ENCODE measurements at regions not wholly inside any gene's neighbourhood (a gene's known extent, or its start where the extent isn't known, plus 50 kb on each side); places are given as distances from the start of the nearest gene placed in this dataset.

GRCh38 chr21:30981403-30981802 lies 56.9 kb downstream of the KRTAP19-8 start:
- H3K23me2 ChIP-seq (ENCODE audit: low read depth, low read length), result no peaks in the 10 kb centered on the region
- FAIRE-seq, result no peak
- DNase-seq (ENCODE audit: low read depth in 1 of 2, low spot score in 2 of 2), result no peak
- H4K20me1 ChIP-seq (replicated peaks in 1 of 2; ENCODE audit: control insufficient read depth in 1 of 2, insufficient read depth in 2 of 2, low read length in 2 of 2), result no peaks in the 10 kb centered on the region
- H2BK15ac ChIP-seq (ENCODE audit: low read length), result no peak overlapping the region
- no peaks in the 10 kb centered on the region for H3K36me3 ChIP-seq (ENCODE audit: control insufficient read depth in 2 of 4, insufficient read depth in 4 of 4, low read length in 3 of 4)
- no peaks in the 10 kb centered on the region for H3K4me1 ChIP-seq (replicated peaks in 1 of 4; ENCODE audit: control insufficient read depth in 3 of 4, insufficient read depth in 4 of 4, low read length in 3 of 4)
- ChIA-PET CTCF (ENCODE audit: partially characterized antibody) (interaction anchor here (1.2 to 1.7 kb wide), 3 partner anchors 17 to 150 kb away, joined by 3 to 5 read pairs (median 3); no protein-coding TSS in a partner anchor), POLR2A (ENCODE audit: partially characterized antibody) (no interaction called here)
- H3K4ac ChIP-seq (replicated peaks; ENCODE audit: insufficient read length, low read depth, low read length), result no peak overlapping the region
- H4K5ac ChIP-seq (ENCODE audit: insufficient read length, low read depth, low read length), result no peak overlapping the region
- TF ChIP-seq JUN (IDR thresholded peaks at IDR 0.05; ENCODE audit: low read depth, low read length) (no peak), RBBP5 (IDR thresholded peaks at IDR 0.05; ENCODE audit: borderline replicate concordance, low read depth, low read length) (no peak), CEBPB (IDR thresholded peaks at IDR 0.05; ENCODE audit: low read depth, low read length) (no peak), ASH2L (IDR thresholded peaks at IDR 0.05; ENCODE audit: low read length) (no peak), NANOG (IDR thresholded peaks at IDR 0.05; ENCODE audit: insufficient read depth, low read depth, low read length, poor library complexity, severe bottlenecking) (no peak), CHD1 (IDR thresholded peaks at IDR 0.05; ENCODE audit: low read depth, low read length) (no peak), CREB1 (IDR thresholded peaks at IDR 0.05) (no peak), HDAC2 (IDR thresholded peaks at IDR 0.05; ENCODE audit: borderline replicate concordance in 1 of 2, low read depth in 2 of 2, low read length in 2 of 2) (no peak), GABPA (IDR thresholded peaks at IDR 0.05; ENCODE audit: borderline replicate concordance, insufficient read depth, low read length) (no peak), TCF12 (IDR thresholded peaks at IDR 0.05; ENCODE audit: low read depth, low read length) (no peak), SIRT6 (IDR thresholded peaks at IDR 0.05; ENCODE audit: low read length) (no peak), TAF7 (optimal IDR thresholded peaks at IDR 0.05; ENCODE audit: borderline replicate concordance, low read depth, low read length) (no peak), JUND (IDR thresholded peaks at IDR 0.05; ENCODE audit: low read length) (no peak)
- TF ChIP-seq, protein P1, sequence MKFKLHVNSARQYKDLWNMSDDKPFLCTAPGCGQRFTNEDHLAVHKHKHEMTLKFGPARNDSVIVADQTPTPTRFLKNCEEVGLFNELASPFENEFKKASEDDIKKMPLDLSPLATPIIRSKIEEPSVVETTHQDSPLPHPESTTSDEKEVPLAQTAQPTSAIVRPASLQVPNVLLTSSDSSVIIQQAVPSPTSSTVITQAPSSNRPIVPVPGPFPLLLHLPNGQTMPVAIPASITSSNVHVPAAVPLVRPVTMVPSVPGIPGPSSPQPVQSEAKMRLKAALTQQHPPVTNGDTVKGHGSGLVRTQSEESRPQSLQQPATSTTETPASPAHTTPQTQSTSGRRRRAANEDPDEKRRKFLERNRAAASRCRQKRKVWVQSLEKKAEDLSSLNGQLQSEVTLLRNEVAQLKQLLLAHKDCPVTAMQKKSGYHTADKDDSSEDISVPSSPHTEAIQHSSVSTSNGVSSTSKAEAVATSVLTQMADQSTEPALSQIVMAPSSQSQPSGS (IDR thresholded peaks at IDR 0.05; ENCODE audit: low read length), result no peak
- H2BK120ac ChIP-seq (replicated peaks; ENCODE audit: low read depth, low read length), result no peak overlapping the region
- no peak overlapping the region for H2AFZ ChIP-seq (ENCODE audit: low read length)
- no peak overlapping the region for H3K23ac ChIP-seq (ENCODE audit: insufficient read length)
- no peak overlapping the region for H2BK5ac ChIP-seq (ENCODE audit: low read depth, low read length)
- no peak overlapping the region for H3K14ac ChIP-seq (ENCODE audit: insufficient read length)
- no peaks in the 10 kb centered on the region for H3K27me3 ChIP-seq (replicated peaks in 1 of 4; ENCODE audit: control insufficient read depth in 3 of 4, extremely low read depth in 1 of 4, insufficient read depth in 3 of 4, low read length in 3 of 4)
- H3K27ac ChIP-seq (ENCODE audit: low read depth, low read length), result no peak overlapping the region
- H3K18ac ChIP-seq (ENCODE audit: extremely low read depth, low read length), result no peak overlapping the region
- H3K4me3 ChIP-seq (ENCODE audit: extremely low read depth in 1 of 4, insufficient read depth in 2 of 4, low read depth in 3 of 4, low read length in 4 of 4), result no peak overlapping the region
- H3K56ac ChIP-seq (replicated peaks; ENCODE audit: insufficient read length, low read depth, low read length), result no peak overlapping the region
- H3K79me2 ChIP-seq (ENCODE audit: control insufficient read depth in 1 of 2, insufficient read depth in 2 of 2, low read length in 2 of 2), result no peaks in the 10 kb centered on the region
- H2BK12ac ChIP-seq (ENCODE audit: low read depth, low read length), result no peak overlapping the region
- H4K8ac ChIP-seq (ENCODE audit: extremely low read depth, insufficient read depth, low read length), result no peak overlapping the region
- H2BK20ac ChIP-seq (ENCODE audit: low read length), result no peak overlapping the region
- H3K79me1 ChIP-seq (ENCODE audit: low read depth, low read length), result no peaks in the 10 kb centered on the region
- no peaks in the 10 kb centered on the region for H3K9me3 ChIP-seq (ENCODE audit: insufficient read depth in 2 of 2, low read depth in 1 of 2, low read length in 1 of 2)
- H2AK5ac ChIP-seq (ENCODE audit: low read depth, low read length), result no peak overlapping the region
- H3K4me2 ChIP-seq (ENCODE audit: insufficient read depth in 1 of 2, low read depth in 2 of 2, low read length in 2 of 2), result no peak overlapping the region
- no peak overlapping the region for H3K9ac ChIP-seq (replicated peaks in 1 of 4; ENCODE audit: extremely low read depth in 1 of 4, low read depth in 3 of 4, low read length in 3 of 4)
- H4K91ac ChIP-seq (replicated peaks; ENCODE audit: insufficient read length, low read length), result no peak overlapping the region
- WGBS, 2 experiments (ENCODE audit: extremely low coverage in 1 of 2, insufficient coverage in 1 of 2, insufficient read length in 1 of 2, insufficient replicate concordance in 2 of 2, low coverage in 1 of 2, low lambda C conversion rate in 2 of 2, missing lambda C conversion rate in 1 of 2), result 11% methylated on average over 1 of the region's 1 CpG; no CpG with 5 or more reads in 1 of the 2 experiments
